IPS DF 19.7 (cell line): ENCODE measurements at regions not wholly inside any gene's neighbourhood (a gene's known extent, or its start where the extent isn't known, plus 50 kb on each side); places are given as distances from the start of the nearest gene placed in this dataset.
"Not testable (repeated sequence)": the region's sequence is repeated elsewhere in the genome, so short reads cannot be mapped to it uniquely, and the experiment has no call there.

ENCODE experiments used
- DNase-seq: peaks from one replicate; pipeline ENCODE4 v3.0.0-alpha.2; 2013; ENCODE audit warnings: low read depth, low spot score

- no peak for DNase-seq
Measured at GRCh38 chr12:112615196-112615595, 176.4 kb upstream of the RPH3A start.

- DNase-seq = peak; percentile 82
Measured at GRCh38 chr12:112616469-112617152, 174.9 kb upstream of the RPH3A start.

- DNase-seq = no peak
Measured at GRCh38 chr12:112617153-112617505, 174.4 kb upstream of the RPH3A start.

- DNase-seq = no peak
Measured at GRCh38 chr12:112627851-112628250, 163.7 kb upstream of the RPH3A start.

- not testable (repeated sequence) for DNase-seq
Measured at GRCh38 chr12:112631974-112632373, 159.6 kb upstream of the RPH3A start.

GRCh38 chr12:112635036-112635435 lies 156.5 kb upstream of the RPH3A start:
- DNase-seq = no peak

GRCh38 chr12:112638420-112638819 lies 153.1 kb upstream of the RPH3A start:
- no peak for DNase-seq

GRCh38 chr12:112645586-112645985 lies 146.0 kb upstream of the RPH3A start:
- no peak for DNase-seq

- DNase-seq = no peak
Measured at GRCh38 chr12:112656141-112656540, 135.4 kb upstream of the RPH3A start.

GRCh38 chr12:112664569-112664968 lies 127.0 kb upstream of the RPH3A start:
- no peak for DNase-seq

GRCh38 chr12:112665958-112666357 lies 125.6 kb upstream of the RPH3A start:
- DNase-seq = no peak

- no peak for DNase-seq
Measured at GRCh38 chr12:112671564-112671963, 120.0 kb upstream of the RPH3A start.

GRCh38 chr12:112674539-112674938 lies 117.0 kb upstream of the RPH3A start:
- DNase-seq = no peak

GRCh38 chr12:112676507-112676906 lies 115.0 kb upstream of the RPH3A start:
- no peak for DNase-seq

- no peak for DNase-seq
Measured at GRCh38 chr12:112677050-112677765, 114.3 kb upstream of the RPH3A start.

- no peak for DNase-seq
Measured at GRCh38 chr12:112680993-112681392, 110.6 kb upstream of the RPH3A start.

- DNase-seq = no peak
Measured at GRCh38 chr12:112682586-112682985, 109.0 kb upstream of the RPH3A start.

- DNase-seq = no peak
Measured at GRCh38 chr12:112684742-112685141, 106.8 kb upstream of the RPH3A start.

GRCh38 chr12:112685321-112685720 lies 106.2 kb upstream of the RPH3A start:
- DNase-seq = no peak

- DNase-seq = no peak
Measured at GRCh38 chr12:112686373-112686772, 105.2 kb upstream of the RPH3A start.

GRCh38 chr12:112694065-112694464 lies 97.5 kb upstream of the RPH3A start:
- DNase-seq = no peak

GRCh38 chr12:112697441-112697840 lies 94.1 kb upstream of the RPH3A start:
- DNase-seq = not testable (repeated sequence)

GRCh38 chr12:112705037-112705632 lies 86.4 kb upstream of the RPH3A start:
- peak; percentile 33 for DNase-seq
